ENCODE measurements at regions not wholly inside any gene's neighbourhood (a gene's known extent, or its start where the extent isn't known, plus 50 kb on each side); places are given as distances from the start of the nearest gene placed in this dataset.

DNA sequence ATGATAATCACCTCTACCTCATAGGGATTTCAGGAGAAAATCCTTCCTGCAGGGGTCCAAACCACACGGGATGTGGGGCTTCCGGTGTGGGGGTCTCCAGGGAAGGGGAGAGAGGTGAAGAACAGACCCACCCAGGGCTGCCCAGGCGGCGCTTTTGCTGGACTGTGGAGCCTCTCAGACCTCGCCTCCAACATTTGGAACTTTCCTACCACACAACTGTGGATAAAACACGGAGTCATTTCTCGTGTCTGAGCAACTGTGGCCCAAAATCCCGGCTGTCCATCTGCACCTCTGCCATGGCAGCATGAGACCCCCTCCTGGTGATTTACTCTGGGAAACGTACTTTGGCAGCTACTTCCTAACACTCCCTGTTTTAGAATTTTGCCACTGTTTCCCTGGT lies 307.8 kb upstream of the IRX4 start:
- TF ChIP-seq POLR2AphosphoS5 (IDR thresholded peaks at IDR 0.05) (no peak), EP300 (IDR thresholded peaks at IDR 0.05) (no peak), POLR2A (IDR thresholded peaks at IDR 0.05) (no peak)
- TF ChIP-seq, protein P1, sequence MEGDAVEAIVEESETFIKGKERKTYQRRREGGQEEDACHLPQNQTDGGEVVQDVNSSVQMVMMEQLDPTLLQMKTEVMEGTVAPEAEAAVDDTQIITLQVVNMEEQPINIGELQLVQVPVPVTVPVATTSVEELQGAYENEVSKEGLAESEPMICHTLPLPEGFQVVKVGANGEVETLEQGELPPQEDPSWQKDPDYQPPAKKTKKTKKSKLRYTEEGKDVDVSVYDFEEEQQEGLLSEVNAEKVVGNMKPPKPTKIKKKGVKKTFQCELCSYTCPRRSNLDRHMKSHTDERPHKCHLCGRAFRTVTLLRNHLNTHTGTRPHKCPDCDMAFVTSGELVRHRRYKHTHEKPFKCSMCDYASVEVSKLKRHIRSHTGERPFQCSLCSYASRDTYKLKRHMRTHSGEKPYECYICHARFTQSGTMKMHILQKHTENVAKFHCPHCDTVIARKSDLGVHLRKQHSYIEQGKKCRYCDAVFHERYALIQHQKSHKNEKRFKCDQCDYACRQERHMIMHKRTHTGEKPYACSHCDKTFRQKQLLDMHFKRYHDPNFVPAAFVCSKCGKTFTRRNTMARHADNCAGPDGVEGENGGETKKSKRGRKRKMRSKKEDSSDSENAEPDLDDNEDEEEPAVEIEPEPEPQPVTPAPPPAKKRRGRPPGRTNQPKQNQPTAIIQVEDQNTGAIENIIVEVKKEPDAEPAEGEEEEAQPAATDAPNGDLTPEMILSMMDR (IDR thresholded peaks at IDR 0.05), result no peak

Data from suprapubic skin (tissue), 4 donors.